Heart left ventricle (tissue), 13 donors: ENCODE measurements at regions not wholly inside any gene's neighbourhood (a gene's known extent, or its start where the extent isn't known, plus 50 kb on each side); places are given as distances from the start of the nearest gene placed in this dataset.

Experiments used
- CTCF ChIP-seq, 12 donors: fragments of 200-600 bp; sonication (generic) in 4 of 12; IDR thresholded peaks; one replicate each; pipeline versions ENCODE4 v1.5.0 to v1.8.0; 2018 to 2022; ENCODE audit warnings: antibody characterized with exemption in 12 of 12, mild to moderate bottlenecking in 5 of 12
- POLR2A ChIP-seq, 2 donors: fragments of 450-650 bp; IDR thresholded peaks; one replicate each; pipeline ENCODE4 v1.6.1; 2017; ENCODE audit warnings: antibody characterized with exemption in 2 of 2, mild to moderate bottlenecking in 2 of 2, moderate library complexity in 2 of 2
- donor health status: ischemic (EF 13 %, LVEDD 7.1; RV severe dilation, severe dysfunction).
- donor health status: DM: no; HTN: yes; CAD: no.
- donor health status: DM: no; HTN: no; CAD: no.
- donor health status: ischemic (EF 25% LVEDD 6.9; RV normal size, moderate dysfunction).
- donor health status: ischemic (EF 25% LVEDD 5.7; RV mildly dilated, moderate dysfunction).
- donor health status: ischemic (EF 35%, LVEDD 5.7; RV mildly dilated, moderate dysfunction).
- donor health status: nonischemic (EF 11% LVEDD 7.7; RV severe dilation, severe dysfunction).
- donor health status: DM: yes; HTN: yes; CAD: no.
- donor health status: PGD.
- donor health status: ischemic (EF 29% LVEDD 5.4; RV normal size, mild dysfunction).
- donor health status: nonischemic (EF 23%, LVEDD 6.1; RV moderate dilation, normal function).

GRCh38 chr1:187563191-187563590 is 734.4 kb downstream of the PLA2G4A start:
- TF ChIP-seq CTCF (IDR thresholded peaks at IDR 0.05) (no peak), POLR2A (IDR thresholded peaks at IDR 0.05) (no peak)
